PC-9 (cell line): ENCODE measurements at regions not wholly inside any gene's neighbourhood (a gene's known extent, or its start where the extent isn't known, plus 50 kb on each side); places are given as distances from the start of the nearest gene placed in this dataset.

Source experiments
- BruUV-seq: library from RNA; stranded (reverse); fragments of 400-500 nt; replicated peaks from 2 replicates; lab custom pipeline; 2021; lab: Mats Ljungman, UMichigan
- CTCF ChIA-PET: fragments of 300-600 bp; sonication (Branson Sonifier 250); formaldehyde crosslinking; loops from one replicate; lab custom pipeline; 2022; ENCODE audit warnings: antibody characterized with exemption; lab: Charles Lee
- POLR2A ChIA-PET: fragments of 300-600 bp; sonication (Branson Sonifier 250); formaldehyde crosslinking; loops from one replicate; lab custom pipeline; 2022; ENCODE audit warnings: antibody characterized with exemption; ENCODE audit not compliant: unreplicated experiment; lab: Charles Lee
- DNase-seq, 2 experiments: peaks; one replicate each; pipeline versions ENCODE4 v3.0.0 to v3.0.0-alpha.2; 2015 to 2022; ENCODE audit warnings: mixed read lengths in 1 of 2
- H2AFZ ChIP-seq: fragments of 200-600 bp; sonication (generic); 2 replicates; pipeline ENCODE4 v1.8.1; 2017; ENCODE audit warnings: antibody characterized with exemption
- H3F3A ChIP-seq: fragments of 200-600 bp; sonication (generic); 2 replicates; pipeline ENCODE4 v1.8.1; 2017; ENCODE audit warnings: antibody characterized with exemption, mild to moderate bottlenecking, low read depth; ENCODE audit not compliant: insufficient read depth
- H3K27ac ChIP-seq: fragments of 200-600 bp; sonication (generic); 2 replicates; pipeline ENCODE4 v1.6.1; 2016; ENCODE audit warnings: mixed run types
- H3K27me3 ChIP-seq: fragments of 200-600 bp; sonication (generic); 2 replicates; pipeline ENCODE4 v1.6.1; 2016; ENCODE audit warnings: low read depth, mixed run types; ENCODE audit not compliant: insufficient read depth
- H3K36me3 ChIP-seq: fragments of 200-600 bp; sonication (generic); 2 replicates; pipeline ENCODE4 v1.6.1; 2016; ENCODE audit warnings: low read depth, mixed run types
- H3K4me1 ChIP-seq: fragments of 200-600 bp; sonication (generic); replicated peaks from 2 replicates; pipeline ENCODE4 v1.6.1; 2016; ENCODE audit warnings: mixed run types; ENCODE audit not compliant: insufficient read depth
- H3K4me2 ChIP-seq: fragments of 200-600 bp; sonication (generic); 2 replicates; pipeline ENCODE4 v1.6.1; 2017; ENCODE audit warnings: mixed run types
- H3K4me3 ChIP-seq: fragments of 200-600 bp; sonication (generic); 2 replicates; pipeline ENCODE4 v1.6.1; 2016; ENCODE audit warnings: mixed run types
- H3K79me2 ChIP-seq: fragments of 200-600 bp; sonication (generic); 2 replicates; pipeline ENCODE4 v1.6.1; 2017; ENCODE audit warnings: low read depth, mixed run types
- H3K9me2 ChIP-seq: fragments of 200-600 bp; sonication (generic); 2 replicates; pipeline ENCODE4 v1.8.1; 2017; ENCODE audit warnings: mild to moderate bottlenecking; ENCODE audit not compliant: insufficient read depth
- H3K9me3 ChIP-seq: fragments of 200-600 bp; sonication (generic); 2 replicates; pipeline ENCODE4 v1.8.1; 2016; ENCODE audit warnings: low read depth; ENCODE audit not compliant: insufficient read depth
- H4K20me1 ChIP-seq: fragments of 200-600 bp; sonication (generic); 2 replicates; pipeline ENCODE4 v1.8.1; 2017; ENCODE audit not compliant: insufficient read depth
- EZH2 ChIP-seq: fragments of 200-600 bp; sonication (generic); IDR thresholded peaks from 2 replicates; pipeline ENCODE4 v1.8.0; 2017; ENCODE audit warnings: antibody characterized with exemption, low read depth
- intact Hi-C: fragments of 100-400 bp; cut with micrococcal nuclease; formaldehyde crosslinking; loops from one replicate; pipeline ENCODE4 v1.10.0; 2022; ENCODE audit not compliant: unreplicated experiment
- TF ChIP-seq, protein P1 (sequence below): fragments of 200-600 bp; sonication (generic); conservative IDR thresholded peaks from 2 replicates; pipeline ENCODE4 v1.6.1; 2017; ENCODE audit warnings: mixed run types, antibody characterized with exemption, mild to moderate bottlenecking, moderate library complexity

DNA sequence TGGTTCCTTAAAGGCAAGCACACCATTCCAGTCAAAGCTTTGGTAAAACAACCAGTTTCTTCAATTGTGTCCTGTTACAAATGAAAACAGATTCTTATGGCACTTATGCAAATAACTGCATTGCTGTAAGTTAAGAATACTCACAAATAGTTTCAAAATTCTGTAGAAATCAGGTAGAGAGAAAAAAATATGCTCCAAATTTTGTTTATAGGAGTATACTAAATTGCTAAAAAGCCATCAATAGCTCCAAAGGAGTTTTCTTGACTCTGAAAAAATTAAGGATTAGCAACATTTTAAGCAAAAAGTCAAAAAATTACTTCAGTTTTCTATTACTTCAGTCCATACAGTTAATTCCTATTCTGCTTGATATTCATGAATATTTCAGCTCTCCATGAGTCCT is 51.3 kb upstream of the KAT6B start:
- POLR2A ChIA-PET: no interaction called here
- Histone ChIP-seq H3K79me2 (no peaks in the 10 kb centered on the region), H3K27me3 (no peaks in the 10 kb centered on the region), H3K36me3 (no peaks in the 10 kb centered on the region), H3K4me2 (no peak overlapping the region), H3F3A (no peaks in the 10 kb centered on the region), H3K9me3 (no peaks in the 10 kb centered on the region), H3K4me3 (no peak overlapping the region), H3K4me1 (no peaks in the 10 kb centered on the region), H3K27ac (no peak overlapping the region), H2AFZ (no peak overlapping the region), H3K9me2 (no peaks in the 10 kb centered on the region), H4K20me1 (no peaks in the 10 kb centered on the region)
- intact Hi-C loops: no loop called here
- TF ChIP-seq, protein P1, sequence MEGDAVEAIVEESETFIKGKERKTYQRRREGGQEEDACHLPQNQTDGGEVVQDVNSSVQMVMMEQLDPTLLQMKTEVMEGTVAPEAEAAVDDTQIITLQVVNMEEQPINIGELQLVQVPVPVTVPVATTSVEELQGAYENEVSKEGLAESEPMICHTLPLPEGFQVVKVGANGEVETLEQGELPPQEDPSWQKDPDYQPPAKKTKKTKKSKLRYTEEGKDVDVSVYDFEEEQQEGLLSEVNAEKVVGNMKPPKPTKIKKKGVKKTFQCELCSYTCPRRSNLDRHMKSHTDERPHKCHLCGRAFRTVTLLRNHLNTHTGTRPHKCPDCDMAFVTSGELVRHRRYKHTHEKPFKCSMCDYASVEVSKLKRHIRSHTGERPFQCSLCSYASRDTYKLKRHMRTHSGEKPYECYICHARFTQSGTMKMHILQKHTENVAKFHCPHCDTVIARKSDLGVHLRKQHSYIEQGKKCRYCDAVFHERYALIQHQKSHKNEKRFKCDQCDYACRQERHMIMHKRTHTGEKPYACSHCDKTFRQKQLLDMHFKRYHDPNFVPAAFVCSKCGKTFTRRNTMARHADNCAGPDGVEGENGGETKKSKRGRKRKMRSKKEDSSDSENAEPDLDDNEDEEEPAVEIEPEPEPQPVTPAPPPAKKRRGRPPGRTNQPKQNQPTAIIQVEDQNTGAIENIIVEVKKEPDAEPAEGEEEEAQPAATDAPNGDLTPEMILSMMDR: no peak
- no peak for TF ChIP-seq EZH2
- DNase-seq: no peak
- CTCF ChIA-PET: no interaction called here
- BruUV-seq: no TSS peak
